GM12878 (cell line): ENCODE measurements at regions not wholly inside any gene's neighbourhood (a gene's known extent, or its start where the extent isn't known, plus 50 kb on each side); places are given as distances from the start of the nearest gene placed in this dataset.

Experiments used
- ATAC-seq: fragments of 200-7000 bp; cut with Tn5 transposase; 3 replicates; pipeline ENCODE4 v1.9.1; 2020; ENCODE audit warnings: mild to moderate bottlenecking, moderate library complexity
- BruUV-seq: library from RNA; stranded (reverse); fragments of 400-500 nt; replicated peaks from 2 replicates; lab custom pipeline; 2021; lab: Mats Ljungman, UMichigan
- CTCF ChIA-PET: fragments of 300-600 bp; sonication (Branson Sonifier 250); formaldehyde crosslinking; extraction: SDS; loops from one replicate; lab custom pipeline; 2021; ENCODE audit warnings: inconsistent platforms; lab: Yijun Ruan, JAX
- POLR2A ChIA-PET: fragments of 350-600 bp; formaldehyde crosslinking; extraction: SDS; loops from one replicate; lab custom pipeline; 2021; ENCODE audit warnings: inconsistent platforms; lab: Charles Lee
- RAD21 ChIA-PET: fragments of 300-600 bp; sonication (Branson Sonifier 250); formaldehyde crosslinking; loops from one replicate; lab custom pipeline; 2023; ENCODE audit warnings: antibody characterized with exemption; ENCODE audit not compliant: unreplicated experiment; lab: Charles Lee
- SMC1A ChIA-PET: fragments of 300-600 bp; sonication (Branson Sonifier 250); formaldehyde crosslinking; loops from one replicate; lab custom pipeline; 2023; ENCODE audit not compliant: unreplicated experiment, uncharacterized antibody; lab: Charles Lee
- DNase-seq: peaks from one replicate; pipeline ENCODE4 v3.0.0-alpha.2; 2011; ENCODE audit warnings: low read depth, low spot score
- FAIRE-seq: peaks from 3 replicates; lab custom pipeline; 2011; peaks lifted over from hg19 to GRCh38; lab: Jason Lieb, UNC
- H2AFZ ChIP-seq: 2 replicates; pipeline ENCODE4 v1.6.0; 2011; ENCODE audit warnings: low read depth, low read length, control low read depth; ENCODE audit not compliant: control insufficient read depth
- H3K27ac ChIP-seq: 2 replicates; pipeline ENCODE4 v1.5.1; 2011; ENCODE audit warnings: control low read depth; ENCODE audit not compliant: control insufficient read depth, insufficient read depth
- H3K27me3 ChIP-seq, 2 experiments: replicated peaks in 1 of 2; 2 replicates each; pipeline versions ENCODE4 v1.6.0 to v1.6.1; 2011; ENCODE audit warnings: low read length in 1 of 2; ENCODE audit not compliant: control insufficient read depth in 2 of 2, insufficient read depth in 2 of 2
- H3K36me3 ChIP-seq, 2 experiments: 2 replicates each; pipeline ENCODE4 v1.5.1; 2011; ENCODE audit warnings: low read length in 1 of 2; ENCODE audit not compliant: control insufficient read depth in 2 of 2, insufficient read depth in 2 of 2
- H3K4me1 ChIP-seq: 2 replicates; pipeline ENCODE4 v1.6.1; 2011; ENCODE audit warnings: mild to moderate bottlenecking, low read length, moderate library complexity, mixed read lengths; ENCODE audit not compliant: control insufficient read depth, insufficient read depth
- H3K4me2 ChIP-seq: 2 replicates; pipeline ENCODE4 v1.6.0; 2011; ENCODE audit warnings: control low read depth; ENCODE audit not compliant: control insufficient read depth, insufficient read depth
- H3K4me3 ChIP-seq: fragments of 200-600 bp; sonication (generic); 2 replicates; pipeline ENCODE4 v1.5.1; 2016
- H3K79me2 ChIP-seq: 2 replicates; pipeline ENCODE4 v1.6.0; 2011; ENCODE audit warnings: low read length; ENCODE audit not compliant: control insufficient read depth, insufficient read depth
- H3K9ac ChIP-seq: 2 replicates; pipeline ENCODE4 v1.8.0; 2011; ENCODE audit warnings: low read length, control low read depth, mixed read lengths; ENCODE audit not compliant: control insufficient read depth, insufficient read depth
- H3K9me3 ChIP-seq: replicated peaks from 3 replicates; pipeline ENCODE4 v1.5.1; 2011; ENCODE audit warnings: mild to moderate bottlenecking, low read length; ENCODE audit not compliant: control insufficient read depth, insufficient read depth
- H4K20me1 ChIP-seq: 2 replicates; pipeline ENCODE4 v1.6.0; 2011; ENCODE audit not compliant: control insufficient read depth, insufficient read depth
- ASH2L ChIP-seq: fragments of 300-600, 200-600 bp; sonication (generic); IDR thresholded peaks from 2 replicates; pipeline ENCODE4 v1.6.1; 2017; ENCODE audit warnings: low read depth, mild to moderate bottlenecking, borderline replicate concordance
- ATF2 ChIP-seq: IDR thresholded peaks from 2 replicates; pipeline ENCODE4 v1.6.1; 2012; ENCODE audit warnings: low read length, inconsistent platforms
- CEBPZ ChIP-seq: fragments of 150-350 bp; IDR thresholded peaks from 2 replicates; pipeline ENCODE4 v1.6.1; 2016; ENCODE audit warnings: low read depth, low read length
- CHD1 ChIP-seq: IDR thresholded peaks from 2 replicates; pipeline ENCODE4 v1.6.1; 2012; ENCODE audit warnings: low read depth, low read length, improper control_type of control experiment
- EGR1 ChIP-seq, 2 experiments: IDR thresholded peaks; 1 replicate in 1 of 2; 2 replicates in 1 of 2; pipeline ENCODE4 v1.6.1; 2011 to 2012; ENCODE audit warnings: low read depth in 2 of 2, low read length in 2 of 2, borderline replicate concordance in 1 of 2, mild to moderate bottlenecking in 1 of 2, moderate library complexity in 1 of 2
- LARP7 ChIP-seq: fragments of 450-650 bp; IDR thresholded peaks from 2 replicates; pipeline ENCODE4 v1.6.1; 2017; ENCODE audit warnings: mild to moderate bottlenecking
- MTA3 ChIP-seq: IDR thresholded peaks from 2 replicates; pipeline ENCODE4 v1.6.1; 2012; ENCODE audit warnings: low read length, inconsistent platforms, borderline replicate concordance
- NFIC ChIP-seq: IDR thresholded peaks from 2 replicates; pipeline ENCODE4 v1.6.1; 2012; ENCODE audit warnings: low read depth, mild to moderate bottlenecking, inconsistent platforms, low read length, moderate library complexity
- NR2C2 ChIP-seq: IDR thresholded peaks from 2 replicates; pipeline ENCODE4 v1.6.1; 2011; ENCODE audit warnings: borderline replicate concordance, low read depth; ENCODE audit not compliant: control insufficient read depth, insufficient read length
- PAX8 ChIP-seq: fragments of 450-650 bp; IDR thresholded peaks from 2 replicates; pipeline ENCODE4 v1.6.1; 2017; ENCODE audit warnings: mild to moderate bottlenecking, moderate library complexity
- RELA ChIP-seq: fragments of 450-650 bp; IDR thresholded peaks from 2 replicates; pipeline ENCODE4 v1.8.0; 2014; ENCODE audit warnings: borderline replicate concordance; ENCODE audit not compliant: partially characterized antibody
- SMAD1 ChIP-seq: fragments of 450-650 bp; IDR thresholded peaks from 2 replicates; pipeline ENCODE4 v1.6.1; 2018; ENCODE audit warnings: mild to moderate bottlenecking, low read depth; ENCODE audit not compliant: partially characterized antibody
- STAT1 ChIP-seq: fragments of 450-650 bp; conservative IDR thresholded peaks from 2 replicates; pipeline ENCODE4 v1.6.1; 2014; ENCODE audit warnings: antibody characterized with exemption, mild to moderate bottlenecking
- STAT3 ChIP-seq: IDR thresholded peaks from 2 replicates; pipeline ENCODE4 v1.6.1; 2011; ENCODE audit warnings: low read depth, low read length, improper control_type of control experiment
- TCF12 ChIP-seq: IDR thresholded peaks from 2 replicates; pipeline ENCODE4 v1.6.1; 2011; ENCODE audit warnings: low read depth, mild to moderate bottlenecking, low read length
- ZBED1 ChIP-seq: IDR thresholded peaks from 2 replicates; pipeline ENCODE4 v1.6.1; 2016; ENCODE audit warnings: borderline replicate concordance
- WGBS: methylation state at CpG from one replicate; pipeline ENCODE4 v1.1.6; 2016; ENCODE audit warnings: low lambda C conversion rate; ENCODE audit not compliant: insufficient replicate concordance, insufficient coverage; ENCODE audit errors: missing lambda C conversion rate; 5-methylcytosine and 5-hydroxymethylcytosine counted together
- in situ Hi-C: fragments of 300-500 bp; cut with MboI; formaldehyde crosslinking; loops from 9 replicates; pipeline ENCODE4 v1.14.3; 2018; ENCODE audit warnings: mixed read lengths
- intact Hi-C: fragments of 100-400 bp; cut with micrococcal nuclease; formaldehyde crosslinking; loops from one replicate; pipeline ENCODE4 v1.14.2; 2022; ENCODE audit not compliant: unreplicated experiment

- Histone ChIP-seq H2AFZ (no peak overlapping the region), H3K4me3 (no peak overlapping the region), H3K36me3 (no peaks in the 10 kb centered on the region), H3K4me2 (no peak overlapping the region), H3K27me3 (no peaks in the 10 kb centered on the region), H3K4me1 (no peaks in the 10 kb centered on the region), H3K9me3 (no peaks in the 10 kb centered on the region), H3K9ac (no peak overlapping the region), H4K20me1 (no peaks in the 10 kb centered on the region), H3K27ac (no peak overlapping the region), H3K79me2 (no peaks in the 10 kb centered on the region)
- CTCF ChIA-PET = no interaction called here
- BruUV-seq = no TSS peak
- RAD21 ChIA-PET = no interaction called here
- POLR2A ChIA-PET = no interaction called here
- SMC1A ChIA-PET = no interaction called here
- FAIRE-seq = no peak
- 6% methylated on average over 4 of the region's 4 CpGs for WGBS
- in situ Hi-C loops (no loop called here), intact Hi-C loops (no loop called here)
- ATAC-seq = no peak
- DNase-seq = no peak
- no peak for TF ChIP-seq CHD1
- no peak for TF ChIP-seq MTA3
- no peak for TF ChIP-seq PAX8
- TF ChIP-seq STAT3 = no peak
- no peak for TF ChIP-seq RELA
- TF ChIP-seq EGR1 (IDR thresholded peaks at IDR 0.05; ENCODE audit: borderline replicate concordance in 1 of 2, low read depth in 2 of 2, low read length in 2 of 2) = no peak
These were observed 1224.4 kb downstream of the EFNB2 start for GRCh38 chr13:105311094-105311493.

- Histone ChIP-seq H3K4me2 (no peak overlapping the region), H3K9ac (no peak overlapping the region), H3K27me3 (no peaks in the 10 kb centered on the region), H3K4me3 (no peak overlapping the region), H3K36me3 (no peaks in the 10 kb centered on the region), H3K4me1 (no peaks in the 10 kb centered on the region), H3K9me3 (no peaks in the 10 kb centered on the region), H4K20me1 (no peaks in the 10 kb centered on the region), H2AFZ (no peak overlapping the region), H3K27ac (no peak overlapping the region), H3K79me2 (no peaks in the 10 kb centered on the region)
- DNase-seq (no peak), ATAC-seq (no peak), FAIRE-seq (no peak)
- POLR2A ChIA-PET = no interaction called here
- SMC1A ChIA-PET = no interaction called here
- CTCF ChIA-PET = no interaction called here
- RAD21 ChIA-PET = no interaction called here
- 34% methylated on average over 3 of the region's 3 CpGs for WGBS
- in situ Hi-C loops = no loop called here
- intact Hi-C loops = no loop called here
- no TSS peak for BruUV-seq
- TF ChIP-seq NR2C2 (no peak), ASH2L (no peak), SMAD1 (no peak), MTA3 (no peak), TCF12 (no peak), ZBED1 (no peak), CEBPZ (no peak), ATF2 (no peak), STAT1 (no peak), NFIC (no peak), LARP7 (no peak)
These were observed 1227.7 kb downstream of the EFNB2 start for GRCh38 chr13:105307776-105308175.
